Activated CD4-positive, alpha-beta T cell treated with anti-CD3 and anti-CD28 coated beads, Interleukin-2, Interleukin-6, amounts not matched to agents 100 ng/mL and 50 ng/mL, durations not matched to agents 16 hours and 8 hours (primary cell): ENCODE measurements at regions not wholly inside any gene's neighbourhood (a gene's known extent, or its start where the extent isn't known, plus 50 kb on each side); places are given as distances from the start of the nearest gene placed in this dataset.
"Not testable (repeated sequence)": the region's sequence is repeated elsewhere in the genome, so short reads cannot be mapped to it uniquely, and the experiment has no call there.

Source experiments
- DNase-seq: peaks from one replicate; pipeline ENCODE4 v3.0.0-alpha.2; 2020

DNA sequence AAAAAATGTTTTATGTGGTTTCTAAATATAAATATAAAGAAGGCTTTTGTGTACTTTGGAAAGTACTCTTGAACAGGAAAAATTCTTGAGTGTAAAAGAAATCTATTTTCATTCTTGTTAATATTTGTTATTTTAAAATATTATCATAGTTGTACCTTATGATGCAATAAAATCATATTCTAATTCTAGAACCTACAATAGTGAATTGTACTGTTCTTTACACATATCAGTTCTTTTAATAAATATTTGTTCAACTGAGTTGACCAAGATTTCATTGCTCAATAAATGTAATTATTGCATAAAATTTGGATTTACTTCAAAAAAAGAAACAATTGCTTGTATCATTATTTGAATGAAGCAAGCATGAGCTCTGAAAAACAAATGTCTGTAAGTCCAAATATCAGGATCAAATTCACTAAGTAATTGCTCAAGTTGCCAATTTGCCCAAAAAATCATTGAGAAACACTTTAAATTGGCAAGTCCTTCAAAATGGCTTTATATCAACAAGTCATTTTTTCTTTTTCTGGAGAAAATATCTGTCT lies 191.6 kb upstream of the SLC16A7 start:
- no peak for DNase-seq

DNA sequence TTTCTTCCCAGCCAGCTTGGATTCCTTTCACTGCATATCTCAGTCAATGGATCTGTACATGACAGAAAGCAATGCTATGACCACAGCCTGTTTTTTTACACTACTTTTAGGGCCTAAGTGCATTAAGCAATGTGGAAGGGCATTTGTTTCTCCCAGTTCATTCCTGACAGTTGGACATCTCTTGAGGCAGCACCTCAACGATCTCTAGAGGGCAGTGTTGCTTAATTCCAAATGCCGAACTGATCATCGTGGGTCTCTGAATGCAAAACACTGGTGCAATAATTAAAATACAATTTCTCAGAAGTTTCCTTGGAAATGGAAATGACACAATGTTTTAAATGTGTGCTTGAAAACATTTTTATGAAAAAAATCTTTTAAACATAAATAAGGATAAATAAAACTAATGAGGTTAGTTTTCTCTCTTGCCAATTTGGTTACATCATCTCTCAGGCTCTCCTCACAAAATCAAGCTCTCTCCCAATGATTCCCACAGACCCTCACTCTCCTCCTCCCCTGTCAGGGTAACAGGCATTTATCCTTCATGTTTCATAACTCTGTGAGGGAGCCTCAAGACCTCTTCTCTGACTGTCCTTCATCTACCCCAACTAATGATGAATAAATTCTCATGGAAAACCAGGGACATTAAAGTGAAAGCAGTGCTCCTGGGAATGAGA lies 192.4 kb upstream of the SLC16A7 start:
- peak; percentile 58 for DNase-seq

DNA sequence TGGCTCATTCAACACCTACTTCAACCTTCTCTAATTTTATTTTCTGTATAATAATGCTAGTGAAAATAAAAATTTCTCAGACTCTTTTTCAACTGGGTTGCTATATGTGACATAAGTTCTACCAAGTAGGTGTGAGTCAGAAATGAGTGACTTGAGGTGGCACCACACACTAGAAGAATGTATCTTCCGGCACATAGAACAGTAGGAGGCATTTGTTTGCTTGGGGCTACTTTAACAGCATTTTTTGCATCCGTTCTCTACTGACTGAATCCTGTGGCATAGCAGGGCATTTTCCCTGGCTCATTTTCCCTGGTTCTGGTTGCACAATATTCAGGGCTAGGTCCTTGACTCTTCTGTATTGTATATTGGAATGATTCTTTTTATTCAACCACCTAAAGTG lies 194.0 kb upstream of the SLC16A7 start:
- no peak for DNase-seq

DNA sequence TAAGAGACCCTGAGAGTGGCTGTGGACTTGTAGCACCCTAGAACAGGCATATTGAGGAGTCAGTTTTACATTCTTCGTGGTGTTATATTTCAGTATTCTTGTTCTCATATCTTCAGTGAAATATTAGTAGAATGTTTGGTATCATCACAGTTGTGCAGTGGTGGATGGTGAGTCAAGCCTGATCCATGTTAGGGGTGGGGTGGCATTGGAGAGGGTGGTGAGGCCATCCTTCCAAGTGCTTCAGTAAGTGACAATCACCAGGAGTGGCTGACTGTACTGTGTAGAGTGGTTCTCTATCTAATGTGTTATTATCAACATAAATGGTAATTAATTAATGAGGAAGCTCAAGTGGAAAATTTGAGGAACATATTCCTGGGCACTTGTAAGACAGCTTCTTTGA lies 197.7 kb upstream of the SLC16A7 start:
- DNase-seq: no peak

DNA sequence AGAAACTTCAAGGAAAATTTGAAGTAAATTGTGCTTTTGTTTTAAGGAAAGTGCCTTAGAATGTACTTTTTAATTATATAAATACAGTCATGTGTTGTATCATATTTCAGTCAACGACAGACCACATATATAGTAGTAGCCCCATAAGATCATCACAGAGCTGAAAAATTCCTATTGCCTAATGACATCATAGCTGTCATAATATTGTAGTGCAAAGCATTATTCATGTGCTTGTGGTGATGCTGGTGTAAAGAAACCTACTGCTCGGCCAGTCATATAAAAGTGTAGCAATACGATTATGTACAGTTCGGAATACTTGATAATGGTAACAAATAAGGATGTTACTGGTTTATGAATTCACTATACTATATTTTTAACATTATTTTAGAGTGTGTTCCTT lies 198.9 kb upstream of the SLC16A7 start:
- DNase-seq: no peak

DNA sequence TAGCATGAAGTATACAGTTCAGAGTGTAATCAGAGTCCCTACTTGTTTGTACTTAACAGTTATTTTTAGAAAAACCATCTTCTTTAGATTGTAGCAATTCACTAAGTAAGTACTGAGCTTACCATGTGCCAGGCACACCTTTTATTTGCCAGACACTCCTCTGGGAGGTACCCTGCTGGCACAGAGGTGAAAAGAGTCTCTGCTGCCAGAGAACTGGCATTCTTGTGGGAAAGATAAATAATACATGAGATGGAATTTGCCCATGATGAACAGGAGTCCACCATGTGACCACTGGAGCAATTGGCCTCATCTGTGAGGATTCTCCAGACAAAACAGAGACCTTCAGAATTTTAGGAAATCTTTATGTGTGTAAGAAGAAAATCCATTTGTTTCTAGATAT lies 199.3 kb upstream of the SLC16A7 start:
- no peak for DNase-seq

DNA sequence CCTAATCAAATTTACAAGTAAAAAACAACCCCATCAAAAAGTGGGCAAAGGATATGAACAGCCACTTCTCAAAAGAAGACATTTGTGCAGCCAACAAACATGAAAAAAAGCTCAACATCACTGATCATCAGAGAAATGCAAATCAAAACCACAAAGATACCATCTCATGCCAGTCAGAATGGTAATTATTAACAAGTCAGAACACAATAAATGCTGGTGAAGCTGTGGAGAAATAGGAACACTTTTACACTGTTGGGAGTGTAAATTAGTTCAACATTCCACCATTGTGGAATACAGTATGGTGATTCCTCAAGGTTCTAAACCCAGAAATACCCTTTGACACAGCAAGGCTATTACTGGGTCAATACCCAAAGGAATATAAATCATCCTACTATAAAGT lies 200.5 kb upstream of the SLC16A7 start:
- DNase-seq: not testable (repeated sequence)

DNA sequence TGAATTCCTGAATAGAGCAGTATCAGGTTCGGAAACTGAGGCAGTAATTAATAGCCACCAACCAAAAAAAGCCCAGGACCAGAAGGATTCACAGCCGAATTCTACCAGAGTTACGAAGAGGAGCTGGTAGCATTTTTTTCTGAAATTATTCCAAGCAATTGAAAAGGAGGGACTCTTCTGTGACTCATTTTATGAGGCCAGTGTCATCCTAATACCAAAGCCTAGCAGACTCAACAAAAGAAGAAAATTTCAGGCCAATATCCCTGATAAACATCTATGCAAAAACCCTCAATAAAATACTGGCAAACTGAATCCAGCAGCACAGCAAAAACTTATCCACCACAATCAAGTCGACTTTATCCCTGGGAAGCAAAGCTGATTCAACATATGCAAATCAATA lies 202.3 kb upstream of the SLC16A7 start:
- no peak for DNase-seq

DNA sequence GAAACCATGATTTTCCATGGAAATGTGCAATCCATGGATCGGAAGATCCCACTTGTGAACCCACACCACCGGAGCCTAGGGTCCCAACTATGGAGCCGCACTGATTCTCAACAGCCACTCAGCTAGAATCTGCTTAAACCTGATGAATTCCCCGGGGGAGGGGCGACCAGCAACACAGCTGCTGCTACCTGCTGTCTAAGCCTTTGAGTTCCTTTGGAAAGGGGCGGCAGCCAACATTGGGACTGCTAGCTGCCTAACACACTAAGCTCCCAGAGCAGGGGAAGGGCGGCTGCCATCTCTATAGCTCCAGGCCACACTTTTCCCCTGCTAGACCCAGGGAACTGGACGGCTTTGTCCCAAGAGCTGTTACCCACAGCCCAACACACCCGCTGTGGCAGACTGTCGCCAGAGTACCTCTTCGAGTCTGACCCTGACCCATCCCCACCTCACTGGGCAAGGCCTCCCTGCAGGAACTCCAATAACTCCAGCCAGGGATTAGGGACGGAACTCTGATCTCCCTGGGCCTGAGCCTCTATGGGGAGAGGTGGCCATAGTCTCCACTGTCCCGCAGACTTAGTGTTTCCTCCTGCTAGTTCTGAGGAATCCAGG lies 205.8 kb upstream of the SLC16A7 start:
- DNase-seq: no peak

DNA sequence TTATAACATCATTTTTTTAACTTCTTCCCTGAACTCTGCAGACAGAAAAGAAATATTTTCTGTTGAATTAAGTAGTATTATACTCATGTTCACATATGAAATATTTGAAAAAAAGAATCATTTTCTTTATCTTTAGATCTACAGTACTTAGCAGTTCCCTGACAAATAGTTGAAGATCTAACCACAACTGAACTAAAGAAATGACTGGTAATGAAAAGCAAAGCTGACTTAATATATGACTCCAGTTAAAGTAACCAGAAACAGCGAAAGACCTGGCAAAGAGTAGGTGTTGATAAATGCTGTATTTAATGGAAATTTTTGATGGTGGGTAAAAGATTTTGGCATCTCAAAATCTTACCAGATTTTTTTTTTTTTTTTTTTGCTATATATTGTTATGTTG lies 207.1 kb upstream of the SLC16A7 start:
- DNase-seq: no peak

DNA sequence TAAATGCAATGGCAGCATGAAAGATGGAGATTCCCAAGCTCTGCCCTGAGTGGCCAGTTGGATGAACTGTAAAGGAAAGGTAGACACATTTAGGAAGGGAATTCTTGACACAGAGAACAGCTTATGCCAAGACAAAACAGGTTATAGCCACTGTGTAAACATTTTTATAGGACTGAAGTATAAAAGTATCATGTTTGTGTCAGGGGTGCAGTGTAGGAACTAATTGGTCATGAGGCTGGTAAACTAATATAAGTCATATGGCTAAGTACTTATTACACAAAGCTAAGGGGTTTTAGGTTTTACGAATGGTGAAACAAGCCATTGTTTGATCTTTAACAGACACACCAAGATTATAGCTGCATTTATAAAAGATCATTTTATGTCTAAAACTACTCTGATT lies 207.7 kb upstream of the SLC16A7 start:
- DNase-seq: no peak

DNA sequence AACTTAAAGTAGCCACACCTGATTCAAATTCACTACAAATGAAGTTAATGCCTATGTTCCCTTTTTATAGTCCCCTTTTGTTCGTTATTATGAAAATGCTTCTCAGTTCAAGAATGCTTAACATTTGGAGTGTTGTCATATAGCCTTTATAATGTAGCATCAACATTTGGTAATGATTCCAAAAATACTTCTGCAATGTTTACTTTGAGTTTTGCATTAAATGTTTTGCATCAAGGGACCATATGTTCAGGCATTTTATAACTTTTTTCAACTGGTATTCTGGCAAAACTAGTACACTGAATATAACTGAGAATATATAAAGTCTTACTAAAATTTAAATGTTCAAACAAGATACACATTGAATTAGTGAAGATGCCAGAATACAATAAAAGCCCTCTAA lies 209.6 kb upstream of the SLC16A7 start:
- DNase-seq: no peak

DNA sequence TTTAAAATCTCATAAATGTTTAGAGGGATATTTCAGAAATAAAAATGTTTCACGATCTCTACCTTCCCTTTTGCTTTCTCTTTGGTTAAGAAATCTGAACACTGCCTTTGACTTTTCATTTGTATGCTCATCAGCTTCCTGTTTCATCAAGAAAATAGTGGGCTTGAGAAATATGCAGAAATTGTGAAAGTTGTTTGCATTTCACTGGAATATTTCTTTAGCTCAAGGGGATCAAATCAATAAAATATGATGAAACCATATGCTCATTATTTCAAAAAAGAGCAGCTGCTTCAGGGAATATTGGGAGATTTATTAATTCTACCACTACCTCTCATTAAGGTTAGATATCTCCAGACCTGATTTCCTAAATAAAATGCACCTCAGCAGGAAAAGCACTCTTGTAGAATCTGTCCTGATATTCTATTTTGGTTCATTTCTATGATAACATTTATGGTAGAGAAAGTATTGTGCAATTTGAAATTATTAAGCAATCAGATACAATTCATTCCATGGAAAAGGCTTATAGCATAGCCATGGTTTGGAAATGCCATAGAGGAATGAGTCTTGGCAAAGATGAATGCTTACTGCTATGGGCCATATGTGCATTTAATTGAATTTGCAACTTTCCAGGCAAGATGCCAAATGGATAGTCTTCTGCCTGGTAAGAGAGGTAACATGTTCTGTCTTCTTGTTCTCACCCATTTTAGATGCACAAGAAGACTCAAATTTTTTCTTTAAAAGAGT lies 212.6 kb upstream of the SLC16A7 start:
- DNase-seq: no peak

DNA sequence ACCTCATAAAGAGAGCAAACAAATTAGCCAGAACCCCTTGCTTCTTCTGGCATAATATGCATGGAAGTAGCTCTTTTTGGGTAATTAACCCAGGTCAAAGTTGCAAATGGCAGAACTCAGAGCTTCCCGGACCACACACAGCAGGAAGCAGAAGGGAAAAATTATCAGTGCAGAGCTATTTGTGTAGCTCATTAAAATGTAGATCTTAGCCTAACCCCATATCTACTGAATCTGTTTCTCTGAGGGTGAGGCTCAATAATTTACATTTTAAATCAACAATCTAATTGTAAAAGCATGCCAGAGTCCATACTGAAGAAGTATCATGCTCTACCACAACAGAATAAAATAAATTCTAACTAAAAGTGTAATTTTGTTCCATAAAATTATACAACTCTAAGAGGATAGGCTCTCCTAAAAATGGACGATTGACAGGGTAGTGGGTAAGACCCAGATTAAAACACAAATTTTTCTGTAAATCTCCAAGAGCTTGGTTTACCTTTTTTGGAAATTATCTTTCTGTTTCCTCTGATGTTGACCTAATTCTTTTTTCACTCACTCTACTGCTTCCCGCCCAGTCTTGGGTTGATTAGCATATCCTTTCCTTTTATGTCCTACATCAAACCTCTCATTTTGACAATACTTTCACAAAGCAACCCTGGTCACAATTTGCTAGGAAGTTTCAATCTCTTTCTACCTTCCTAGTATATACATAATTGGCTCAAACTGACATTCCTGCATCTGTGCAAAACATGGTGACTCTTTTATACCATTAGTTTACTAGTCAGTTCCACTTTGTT lies 213.3 kb upstream of the SLC16A7 start:
- no peak for DNase-seq

DNA sequence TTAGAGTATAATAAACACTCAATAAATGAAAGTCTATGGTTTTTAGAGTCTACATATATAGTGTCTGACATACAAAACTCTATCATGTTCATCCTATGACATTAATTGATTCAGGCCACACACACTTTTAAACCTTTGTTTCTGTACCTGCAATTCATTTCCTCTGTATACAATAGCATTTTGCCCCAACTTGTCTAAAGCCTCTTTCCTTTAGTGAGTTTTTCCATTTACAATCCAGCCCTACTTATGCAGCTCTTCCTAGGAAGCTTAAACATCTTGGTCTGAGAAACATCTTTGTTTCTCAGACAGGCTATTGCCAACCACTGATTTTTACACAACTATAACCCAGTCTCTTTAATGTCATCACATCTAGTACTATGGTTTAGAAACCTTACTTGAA lies 214.7 kb upstream of the SLC16A7 start:
- no peak for DNase-seq

DNA sequence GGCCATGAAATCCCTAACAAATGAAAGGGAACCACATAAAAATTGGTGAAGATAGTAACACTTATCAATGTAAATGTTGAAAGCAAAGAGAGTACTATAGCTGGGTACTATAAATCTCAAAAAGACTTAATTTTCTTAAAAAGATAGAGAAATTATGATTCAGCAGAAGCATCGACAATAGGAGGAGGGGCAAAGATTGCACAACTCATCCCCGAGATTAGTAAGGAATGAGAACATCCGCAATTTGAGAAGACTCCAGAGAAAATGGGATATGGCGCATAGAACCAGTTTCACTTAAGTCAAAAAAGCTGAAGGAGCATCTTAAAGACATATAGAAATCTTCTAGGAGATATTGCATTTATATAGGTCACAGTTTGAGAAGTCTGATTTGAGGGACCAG lies 220.2 kb upstream of the SLC16A7 start:
- no peak for DNase-seq

DNA sequence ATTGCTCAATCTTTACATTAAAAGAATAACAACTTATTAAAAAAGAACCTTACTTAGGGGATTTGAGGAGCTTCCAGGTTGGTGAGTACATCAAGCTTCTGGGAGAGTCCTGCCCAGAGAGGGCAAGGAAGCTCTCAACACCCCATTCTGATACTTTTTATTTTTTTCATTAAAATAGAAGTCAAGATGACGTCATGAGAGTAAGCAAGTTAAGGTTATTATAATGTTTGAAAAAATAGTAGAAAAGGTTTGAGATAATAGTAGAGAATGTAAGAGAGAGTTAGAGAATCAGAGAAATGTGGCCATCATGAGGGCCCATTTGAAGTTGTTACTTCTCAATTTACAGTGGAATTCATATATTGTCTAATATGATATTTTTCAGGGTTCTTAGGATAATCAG lies 221.0 kb upstream of the SLC16A7 start:
- DNase-seq: no peak

DNA sequence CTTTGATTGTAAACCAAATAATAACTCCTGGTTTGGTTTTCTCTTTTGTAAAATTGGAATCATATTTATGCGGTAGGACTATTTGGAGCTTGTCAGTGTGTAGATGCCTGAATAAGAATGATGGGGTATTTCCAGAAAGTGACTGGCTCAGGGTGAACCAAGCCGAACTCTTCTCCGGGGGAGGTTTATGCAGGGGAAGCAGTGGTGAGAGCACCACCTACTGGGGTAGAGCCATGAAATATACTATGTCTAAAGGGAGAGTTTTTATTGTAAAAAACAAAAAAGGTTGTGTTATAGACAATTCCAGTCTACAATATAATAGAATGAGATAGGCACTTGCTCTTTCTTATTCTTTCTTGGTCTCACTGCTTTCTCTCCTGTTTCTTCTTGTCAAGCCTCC lies 222.9 kb upstream of the SLC16A7 start:
- DNase-seq: no peak

DNA sequence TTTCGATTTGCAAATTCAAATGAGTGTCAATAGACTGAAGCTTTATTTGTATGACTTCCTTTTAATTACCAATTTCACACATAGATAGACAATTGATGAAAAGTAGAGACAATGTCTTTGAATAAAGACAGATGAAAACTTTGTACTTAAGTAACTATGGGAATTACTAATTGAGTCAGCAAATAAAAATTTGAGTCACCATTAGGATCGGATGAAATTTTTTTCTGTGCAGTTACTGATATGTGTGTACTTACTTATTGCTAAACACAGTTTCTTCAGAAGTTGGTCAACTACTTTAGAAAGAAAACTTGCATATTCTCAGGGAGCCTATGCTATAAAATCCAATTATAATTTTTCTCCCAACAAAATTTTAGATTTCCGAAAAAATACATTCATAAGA lies 224.9 kb upstream of the SLC16A7 start:
- no peak for DNase-seq

DNA sequence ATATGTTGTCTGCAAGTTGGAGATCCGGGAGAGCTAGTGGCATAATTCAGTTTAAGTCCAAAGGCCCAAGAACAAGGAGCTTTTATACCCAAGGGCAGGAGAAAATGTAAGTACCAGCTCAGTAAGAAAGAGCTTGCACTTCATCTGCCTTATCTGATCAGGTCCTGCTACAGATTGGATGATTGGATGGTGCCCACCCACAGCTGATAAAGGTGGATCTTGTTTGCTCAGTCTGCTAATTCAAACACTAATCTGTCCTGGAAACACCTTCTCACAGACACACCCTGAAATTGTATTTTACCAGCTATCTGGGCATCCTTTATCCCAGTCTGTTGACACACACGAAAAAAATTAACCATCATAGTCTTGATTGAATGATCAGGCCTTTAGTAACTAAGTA lies 230.7 kb upstream of the SLC16A7 start:
- DNase-seq: no peak

DNA sequence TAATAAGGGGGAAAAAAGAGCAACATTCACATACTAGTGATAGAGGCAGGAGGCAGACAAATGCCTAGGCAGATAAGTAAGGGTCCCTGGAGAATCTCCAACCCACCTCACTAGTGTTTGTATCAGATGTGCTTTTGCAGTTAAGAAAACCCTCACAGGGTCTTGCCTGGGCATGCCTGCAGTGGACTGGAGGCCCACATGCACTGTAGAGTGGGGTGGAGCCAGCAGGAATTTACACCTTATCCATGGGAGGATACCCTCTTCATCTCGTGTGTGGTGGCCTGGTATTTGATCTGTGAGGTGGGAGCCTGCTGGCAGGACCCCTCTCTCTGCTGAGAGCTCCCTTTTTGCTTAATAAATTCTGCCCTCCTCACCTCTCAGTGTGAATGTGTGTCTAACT lies 238.0 kb upstream of the SLC16A7 start:
- no peak for DNase-seq

DNA sequence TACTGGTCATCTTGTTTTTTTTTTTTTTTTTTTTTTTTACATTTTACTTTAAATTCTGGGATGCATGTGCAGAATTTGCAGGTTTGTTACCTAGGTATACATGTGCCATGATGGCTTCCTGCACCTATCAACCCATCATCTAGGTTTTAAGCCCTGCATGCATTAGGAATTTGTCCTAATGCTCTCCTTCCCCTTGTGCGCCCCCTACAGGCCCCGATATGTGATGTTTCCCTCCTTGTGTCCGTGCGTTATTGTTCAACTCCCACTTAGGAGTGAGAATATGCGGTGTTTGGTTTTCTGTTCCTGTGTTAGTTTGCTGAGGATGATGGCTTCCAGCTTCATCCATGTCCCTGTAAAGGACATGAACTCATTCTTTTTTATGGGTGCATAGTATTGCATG lies 249.6 kb upstream of the SLC16A7 start:
- peak; percentile 8 for DNase-seq

DNA sequence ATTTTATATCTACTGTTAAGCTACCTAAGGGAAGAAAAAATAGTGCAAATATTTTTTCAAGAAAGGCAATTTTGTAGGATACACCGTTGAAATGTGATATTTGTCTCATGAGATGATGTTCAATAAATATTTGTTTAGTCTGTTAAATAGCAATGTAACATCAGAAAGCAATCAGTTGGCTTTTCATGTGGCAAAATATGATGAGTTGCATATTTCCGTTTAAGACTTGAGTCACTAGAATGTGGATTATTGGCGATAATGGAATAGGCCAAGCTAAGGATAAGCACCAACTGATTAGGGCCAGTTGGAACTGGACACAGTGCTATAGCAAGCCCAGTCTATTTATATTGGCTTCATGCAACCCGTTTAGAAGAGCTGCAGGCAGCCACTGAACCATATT lies 250.4 kb upstream of the SLC16A7 start:
- DNase-seq: no peak
